H1 (cell line): ENCODE measurements at regions not wholly inside any gene's neighbourhood (a gene's known extent, or its start where the extent isn't known, plus 50 kb on each side); places are given as distances from the start of the nearest gene placed in this dataset.

Source experiments
- CTCF ChIA-PET: fragments of 300-600 bp; sonication (Branson Sonifier 250); formaldehyde crosslinking; loops from one replicate; lab custom pipeline; 2021; ENCODE audit not compliant: partially characterized antibody; lab: Charles Lee
- POLR2A ChIA-PET: fragments of 300-600 bp; sonication (Branson Sonifier 250); formaldehyde crosslinking; loops from one replicate; lab custom pipeline; 2021; ENCODE audit warnings: inconsistent platforms; ENCODE audit not compliant: partially characterized antibody; lab: Charles Lee
- DNase-seq, 2 experiments: peaks; one replicate each; pipeline versions ENCODE4 v3.0.0 to v3.0.0-alpha.2; 2010 to 2022; ENCODE audit warnings: low spot score in 2 of 2, low read depth in 1 of 2, mixed read lengths in 1 of 2
- FAIRE-seq: peaks from 2 replicates; lab custom pipeline; 2011; peaks lifted over from hg19 to GRCh38; lab: Jason Lieb, UNC
- H2AFZ ChIP-seq: 2 replicates; pipeline ENCODE4 v1.8.1; 2012; ENCODE audit warnings: low read length, inconsistent platforms
- H2AK5ac ChIP-seq: 2 replicates; pipeline ENCODE4 v1.6.1; 2013; ENCODE audit warnings: low read depth, low read length
- H2BK120ac ChIP-seq: replicated peaks from 2 replicates; pipeline ENCODE3; 2013; ENCODE audit warnings: low read depth, low read length, inconsistent platforms
- H2BK12ac ChIP-seq: 2 replicates; pipeline ENCODE4 v1.6.1; 2013; ENCODE audit warnings: low read depth, low read length
- H2BK15ac ChIP-seq: 2 replicates; pipeline ENCODE4 v1.6.1; 2013; ENCODE audit warnings: low read length
- H2BK20ac ChIP-seq: 2 replicates; pipeline ENCODE4 v1.6.1; 2013; ENCODE audit warnings: low read length
- H2BK5ac ChIP-seq: 2 replicates; pipeline ENCODE4 v1.6.1; 2013; ENCODE audit warnings: low read depth, low read length
- H3K14ac ChIP-seq: 2 replicates; pipeline ENCODE4 v1.6.1; 2013; ENCODE audit warnings: inconsistent platforms; ENCODE audit not compliant: insufficient read length
- H3K18ac ChIP-seq: 2 replicates; pipeline ENCODE4 v1.6.1; 2013; ENCODE audit warnings: low read length; ENCODE audit errors: extremely low read depth
- H3K23ac ChIP-seq: 2 replicates; pipeline ENCODE4 v1.6.1; 2013; ENCODE audit warnings: inconsistent platforms; ENCODE audit not compliant: insufficient read length
- H3K23me2 ChIP-seq: 2 replicates; pipeline ENCODE4 v1.6.1; 2013; ENCODE audit warnings: low read depth, low read length
- H3K27ac ChIP-seq: 2 replicates; pipeline ENCODE4 v1.6.1; 2011; ENCODE audit warnings: low read depth, low read length, inconsistent platforms
- H3K27me3 ChIP-seq, 4 experiments: replicated peaks in 1 of 4; 1 replicate in 1 of 4; 2 replicates in 3 of 4; pipeline versions ENCODE4 v1.6.1 to v1.8.1; 2011 to 2013; ENCODE audit warnings: low read length in 3 of 4, mild to moderate bottlenecking in 3 of 4, inconsistent platforms in 2 of 4, mixed read lengths in 2 of 4, moderate library complexity in 1 of 4; ENCODE audit not compliant: control insufficient read depth in 3 of 4, insufficient read depth in 3 of 4; ENCODE audit errors: extremely low read depth in 1 of 4
- H3K36me3 ChIP-seq, 4 experiments: 2 replicates each; pipeline versions ENCODE4 v1.6.1 to v1.8.1; 2011 to 2013; ENCODE audit warnings: mild to moderate bottlenecking in 4 of 4, low read length in 3 of 4, moderate library complexity in 2 of 4, control low read depth in 1 of 4, inconsistent platforms in 1 of 4; ENCODE audit not compliant: insufficient read depth in 4 of 4, control insufficient read depth in 2 of 4
- H3K4ac ChIP-seq: replicated peaks from 2 replicates; pipeline ENCODE3; 2013; ENCODE audit warnings: low read length, low read depth, mixed read lengths, inconsistent platforms; ENCODE audit not compliant: insufficient read length
- H3K4me1 ChIP-seq, 4 experiments: replicated peaks in 1 of 4; 1 replicate in 1 of 4; 2 replicates in 3 of 4; pipeline versions ENCODE4 v1.6.1 to v1.8.1; 2011 to 2013; ENCODE audit warnings: low read length in 3 of 4, inconsistent platforms in 2 of 4, mixed read lengths in 1 of 4; ENCODE audit not compliant: insufficient read depth in 4 of 4, control insufficient read depth in 3 of 4
- H3K4me2 ChIP-seq, 2 experiments: 2 replicates each; pipeline versions ENCODE4 v1.6.1 to v1.8.1; 2011 to 2013; ENCODE audit warnings: low read depth in 2 of 2, low read length in 2 of 2, control low read depth in 1 of 2, inconsistent platforms in 1 of 2, mild to moderate bottlenecking in 1 of 2; ENCODE audit not compliant: insufficient read depth in 1 of 2
- H3K4me3 ChIP-seq, 4 experiments: fragments of 200-600, 300-600 bp in 1 of 4; sonication (generic), shearing (Covaris generic), sonication (Bioruptor Twin) in 1 of 4; 2 replicates each; pipeline versions ENCODE4 v1.5.1 to v1.8.1; 2011 to 2016; ENCODE audit warnings: low read length in 4 of 4, low read depth in 3 of 4, control low read depth in 2 of 4, inconsistent platforms in 2 of 4, mild to moderate bottlenecking in 2 of 4, mixed read lengths in 1 of 4, moderate library complexity in 1 of 4; ENCODE audit not compliant: insufficient read depth in 2 of 4; ENCODE audit errors: extremely low read depth in 1 of 4
- H3K56ac ChIP-seq: replicated peaks from 2 replicates; pipeline ENCODE3; 2013; ENCODE audit warnings: low read depth, mild to moderate bottlenecking, mixed read lengths, low read length, inconsistent platforms; ENCODE audit not compliant: insufficient read length
- H3K79me1 ChIP-seq: 2 replicates; pipeline ENCODE4 v1.6.1; 2013; ENCODE audit warnings: low read depth, low read length, control low read depth
- H3K79me2 ChIP-seq, 2 experiments: 2 replicates each; pipeline versions ENCODE4 v1.6.1 to v1.8.1; 2012 to 2013; ENCODE audit warnings: low read length in 2 of 2, mild to moderate bottlenecking in 2 of 2, inconsistent platforms in 1 of 2; ENCODE audit not compliant: insufficient read depth in 2 of 2, control insufficient read depth in 1 of 2
- H3K9ac ChIP-seq, 4 experiments: replicated peaks in 1 of 4; 1 replicate in 1 of 4; 2 replicates in 3 of 4; pipeline versions ENCODE4 v1.6.1 to v1.8.1; 2011 to 2013; ENCODE audit warnings: low read depth in 3 of 4, low read length in 3 of 4, control low read depth in 2 of 4, mild to moderate bottlenecking in 2 of 4, moderate library complexity in 2 of 4, inconsistent platforms in 1 of 4; ENCODE audit errors: extremely low read depth in 1 of 4
- H3K9me3 ChIP-seq, 2 experiments: 2 replicates each; pipeline versions ENCODE4 v1.6.1 to v1.8.1; 2012 to 2013; ENCODE audit warnings: mild to moderate bottlenecking in 2 of 2, moderate library complexity in 2 of 2, control low read depth in 1 of 2, inconsistent platforms in 1 of 2, low read depth in 1 of 2, low read length in 1 of 2, mixed read lengths in 1 of 2; ENCODE audit not compliant: insufficient read depth in 2 of 2
- H4K20me1 ChIP-seq, 2 experiments: replicated peaks in 1 of 2; 2 replicates each; pipeline versions ENCODE3 to v1.8.1; 2011 to 2013; ENCODE audit warnings: inconsistent platforms in 2 of 2, low read length in 2 of 2, mild to moderate bottlenecking in 1 of 2; ENCODE audit not compliant: insufficient read depth in 2 of 2, control insufficient read depth in 1 of 2
- H4K5ac ChIP-seq: 2 replicates; pipeline ENCODE4 v1.6.1; 2013; ENCODE audit warnings: low read length, low read depth, mixed read lengths, inconsistent platforms; ENCODE audit not compliant: insufficient read length
- H4K8ac ChIP-seq: 2 replicates; pipeline ENCODE4 v1.8.0; 2013; ENCODE audit warnings: mild to moderate bottlenecking, moderate library complexity, low read length, inconsistent platforms; ENCODE audit not compliant: insufficient read depth; ENCODE audit errors: extremely low read depth
- H4K91ac ChIP-seq: replicated peaks from 2 replicates; pipeline ENCODE3; 2013; ENCODE audit warnings: low read length, mixed read lengths, inconsistent platforms; ENCODE audit not compliant: insufficient read length
- CEBPB ChIP-seq: IDR thresholded peaks from 2 replicates; pipeline ENCODE4 v1.6.1; 2012; ENCODE audit warnings: low read depth, low read length
- FOSL1 ChIP-seq: IDR thresholded peaks from 2 replicates; pipeline ENCODE4 v1.6.1; 2011; ENCODE audit warnings: mild to moderate bottlenecking, low read depth, low read length, moderate library complexity; ENCODE audit not compliant: insufficient read depth
- HDAC2 ChIP-seq, 2 experiments: fragments of 300-600 bp in 1 of 2; sonication (generic) in 1 of 2; IDR thresholded peaks; 2 replicates each; pipeline ENCODE4 v1.6.1; 2011 to 2012; ENCODE audit warnings: low read depth in 2 of 2, low read length in 2 of 2, mild to moderate bottlenecking in 2 of 2, moderate library complexity in 2 of 2, borderline replicate concordance in 1 of 2, inconsistent platforms in 1 of 2
- KDM5A ChIP-seq: fragments of 200-600 bp; IDR thresholded peaks from 2 replicates; pipeline ENCODE4 v1.7.1; 2012; ENCODE audit warnings: mild to moderate bottlenecking, low read length, inconsistent platforms, mixed read lengths
- RAD21 ChIP-seq, 2 experiments: IDR thresholded peaks in 1 of 2; conservative IDR thresholded peaks in 1 of 2; 2 replicates each; pipeline ENCODE4 v1.6.1; 2011; ENCODE audit warnings: low read depth in 2 of 2, low read length in 2 of 2, improper control_type of control experiment in 1 of 2, inconsistent platforms in 1 of 2, mild to moderate bottlenecking in 1 of 2, moderate library complexity in 1 of 2
- SP1 ChIP-seq: IDR thresholded peaks from 2 replicates; pipeline ENCODE4 v1.6.1; 2011; ENCODE audit warnings: low read depth, low read length
- SP4 ChIP-seq: IDR thresholded peaks from 2 replicates; pipeline ENCODE4 v1.6.1; 2012; ENCODE audit warnings: low read length, inconsistent platforms
- SUZ12 ChIP-seq: fragments of 200-600 bp; sonication (generic); IDR thresholded peaks from 2 replicates; pipeline ENCODE4 v1.6.1; 2012; ENCODE audit warnings: mild to moderate bottlenecking, inconsistent platforms, low read length, moderate library complexity, mixed read lengths
- WGBS, 2 experiments: shearing (Covaris generic) in 1 of 2; methylation state at CpG; one replicate each; pipeline versions ENCODE4 v1.1.6 to v1.1.7; 2013 to 2015; ENCODE audit warnings: low lambda C conversion rate in 2 of 2, mixed read lengths in 2 of 2, inconsistent platforms in 1 of 2, low coverage in 1 of 2, missing lambda C conversion rate in 1 of 2; ENCODE audit not compliant: insufficient replicate concordance in 2 of 2, insufficient coverage in 1 of 2, insufficient read length in 1 of 2; ENCODE audit errors: extremely low coverage in 1 of 2, missing lambda C conversion rate in 1 of 2; 5-methylcytosine and 5-hydroxymethylcytosine counted together

GRCh38 chr3:74529145-74529544, 85.3 kb downstream of the CNTN3 start:
- Histone ChIP-seq H4K5ac (no peak overlapping the region), H4K8ac (no peak overlapping the region), H4K20me1 (no peaks in the 10 kb centered on the region), H3K14ac (no peak overlapping the region), H3K27me3 (no peaks in the 10 kb centered on the region), H3K79me2 (no peaks in the 10 kb centered on the region), H2BK120ac (no peak overlapping the region), H2BK20ac (no peak overlapping the region), H2AK5ac (no peak overlapping the region), H2BK5ac (no peak overlapping the region), H2BK15ac (no peak overlapping the region), H3K27ac (no peak overlapping the region), H3K23me2 (no peaks in the 10 kb centered on the region), H3K9ac (no peak overlapping the region), H3K36me3 (no peaks in the 10 kb centered on the region), H3K9me3 (no peaks in the 10 kb centered on the region), H3K4ac (no peak overlapping the region), H2AFZ (no peak overlapping the region), H3K4me3 (no peak overlapping the region), H3K18ac (no peak overlapping the region), H4K91ac (no peak overlapping the region), H2BK12ac (no peak overlapping the region), H3K56ac (no peak overlapping the region), H3K4me2 (no peak overlapping the region), H3K23ac (no peak overlapping the region), H3K4me1 (no peaks in the 10 kb centered on the region), H3K79me1 (no peaks in the 10 kb centered on the region)
- FAIRE-seq (no peak), DNase-seq (no peak)
- CTCF ChIA-PET, result interaction anchor here (1.6 kb wide), 1 partner anchor 39 kb away, joined by 3 read pairs; no protein-coding TSS in a partner anchor
- POLR2A ChIA-PET, result no interaction called here
- 90% methylated on average over 3 of the region's 3 CpGs; no CpG with 5 or more reads in 1 of the 2 experiments for WGBS, 2 experiments
- TF ChIP-seq SP1 (no peak), HDAC2 (IDR thresholded peaks at IDR 0.05; ENCODE audit: borderline replicate concordance in 1 of 2, low read depth in 2 of 2, low read length in 2 of 2) (no peak), KDM5A (no peak), SUZ12 (no peak), CEBPB (no peak), FOSL1 (no peak), SP4 (no peak), RAD21 (IDR thresholded peaks at IDR 0.05 in 1 of 2, conservative IDR thresholded peaks at IDR 0.05 in 1 of 2; ENCODE audit: low read depth in 2 of 2, low read length in 2 of 2) (no peak)
